WERI-Rb-1 (cell line): ENCODE measurements at regions not wholly inside any gene's neighbourhood (a gene's known extent, or its start where the extent isn't known, plus 50 kb on each side); places are given as distances from the start of the nearest gene placed in this dataset.

Experiments used
- DNase-seq: peaks from one replicate; pipeline ENCODE4 v3.0.0-alpha.2; 2020
- H3K27ac ChIP-seq: fragments of 250-450 bp; sonication (Bioruptor Pico); 2 replicates; pipeline ENCODE4 v1.5.1; 2020; ENCODE audit warnings: mild to moderate bottlenecking, moderate library complexity
- H3K27me3 ChIP-seq: fragments of 250-450 bp; sonication (Bioruptor Pico); 2 replicates; pipeline ENCODE4 v1.5.1; 2021; ENCODE audit warnings: mild to moderate bottlenecking, low read depth, moderate library complexity; ENCODE audit not compliant: insufficient read depth, severe bottlenecking
- H3K36me3 ChIP-seq: fragments of 250-450 bp; sonication (Bioruptor Pico); 2 replicates; pipeline ENCODE4 v1.5.1; 2020; ENCODE audit warnings: mild to moderate bottlenecking, moderate library complexity
- H3K4me3 ChIP-seq: 2 replicates; pipeline ENCODE4 v1.5.1; 2011; ENCODE audit warnings: low read depth, mild to moderate bottlenecking, control low read depth, low read length
- H3K9me3 ChIP-seq: fragments of 250-450 bp; sonication (Bioruptor Pico); 2 replicates; pipeline ENCODE4 v1.5.1; 2021; ENCODE audit warnings: mild to moderate bottlenecking, moderate library complexity; ENCODE audit not compliant: severe bottlenecking
- TF ChIP-seq, protein P1 (sequence below): IDR thresholded peaks from 2 replicates; pipeline ENCODE4 v1.5.1; 2011; ENCODE audit warnings: low read depth, mild to moderate bottlenecking, control low read depth, inconsistent platforms, low read length

DNA sequence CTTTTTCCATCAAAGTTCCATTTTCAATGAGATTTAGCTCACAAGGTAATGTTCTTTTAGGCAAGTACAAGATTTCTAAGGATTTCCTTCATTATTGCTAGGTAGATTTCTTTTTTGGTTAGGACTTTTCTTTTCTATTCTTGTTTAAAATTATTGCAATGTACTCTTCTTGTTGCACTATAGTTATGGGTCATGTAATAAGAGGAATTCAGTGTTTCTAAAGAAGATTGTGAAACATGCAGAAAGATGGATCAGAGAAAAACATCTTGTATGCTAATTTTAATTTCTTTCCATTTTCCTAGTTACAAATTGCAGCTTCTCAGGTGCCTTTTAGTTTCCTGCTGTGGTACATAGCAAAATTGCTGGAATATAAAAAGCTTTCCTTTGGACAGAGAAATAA lies 56.1 kb downstream of the BTG1 start:
- Histone ChIP-seq H3K9me3 (no peaks in the 10 kb centered on the region), H3K36me3 (no peaks in the 10 kb centered on the region), H3K4me3 (no peak overlapping the region), H3K27me3 (no peaks in the 10 kb centered on the region), H3K27ac (no peak overlapping the region)
- TF ChIP-seq, protein P1, sequence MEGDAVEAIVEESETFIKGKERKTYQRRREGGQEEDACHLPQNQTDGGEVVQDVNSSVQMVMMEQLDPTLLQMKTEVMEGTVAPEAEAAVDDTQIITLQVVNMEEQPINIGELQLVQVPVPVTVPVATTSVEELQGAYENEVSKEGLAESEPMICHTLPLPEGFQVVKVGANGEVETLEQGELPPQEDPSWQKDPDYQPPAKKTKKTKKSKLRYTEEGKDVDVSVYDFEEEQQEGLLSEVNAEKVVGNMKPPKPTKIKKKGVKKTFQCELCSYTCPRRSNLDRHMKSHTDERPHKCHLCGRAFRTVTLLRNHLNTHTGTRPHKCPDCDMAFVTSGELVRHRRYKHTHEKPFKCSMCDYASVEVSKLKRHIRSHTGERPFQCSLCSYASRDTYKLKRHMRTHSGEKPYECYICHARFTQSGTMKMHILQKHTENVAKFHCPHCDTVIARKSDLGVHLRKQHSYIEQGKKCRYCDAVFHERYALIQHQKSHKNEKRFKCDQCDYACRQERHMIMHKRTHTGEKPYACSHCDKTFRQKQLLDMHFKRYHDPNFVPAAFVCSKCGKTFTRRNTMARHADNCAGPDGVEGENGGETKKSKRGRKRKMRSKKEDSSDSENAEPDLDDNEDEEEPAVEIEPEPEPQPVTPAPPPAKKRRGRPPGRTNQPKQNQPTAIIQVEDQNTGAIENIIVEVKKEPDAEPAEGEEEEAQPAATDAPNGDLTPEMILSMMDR, result no peak
- DNase-seq, result no peak

DNA sequence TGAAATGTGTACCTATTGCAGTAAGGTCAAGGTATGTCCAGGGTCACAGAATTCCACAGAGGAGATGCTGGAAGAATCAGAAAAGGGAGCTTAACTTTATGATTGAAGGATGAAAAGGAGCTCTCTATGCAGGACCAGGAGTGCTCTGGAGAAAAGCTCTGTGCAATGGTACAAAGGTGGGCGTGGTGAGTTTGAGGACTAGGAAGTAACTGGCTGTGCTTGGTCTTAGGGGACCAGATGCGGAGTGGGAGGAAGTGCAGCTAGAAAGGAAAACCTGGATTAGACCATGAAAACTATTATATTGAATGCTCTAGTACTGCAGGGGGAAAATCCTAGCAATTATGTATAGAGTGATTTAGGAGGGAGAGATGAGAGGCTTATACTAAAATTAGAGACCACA lies 56.8 kb downstream of the BTG1 start:
- DNase-seq, result peak; percentile 25
- no peak overlapping the region for H3K27ac ChIP-seq

DNA sequence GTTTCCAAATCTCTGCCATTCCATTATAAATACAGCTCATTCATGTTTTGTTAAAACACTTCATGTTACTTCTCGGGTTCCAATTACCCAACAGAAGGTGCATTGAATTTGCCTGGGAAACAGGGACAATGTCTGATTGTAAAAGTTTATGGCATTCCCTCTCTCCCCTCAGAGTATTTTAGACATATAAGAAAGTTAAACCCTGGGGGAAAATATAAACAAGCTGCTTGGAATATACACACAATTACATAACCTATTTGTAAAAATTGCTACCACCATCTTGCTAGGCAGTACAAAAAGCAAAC lies 60.0 kb downstream of the BTG1 start:
- Histone ChIP-seq H3K27ac (no peak overlapping the region), H3K4me3 (no peak overlapping the region), H3K27me3 (no peaks in the 10 kb centered on the region), H3K36me3 (no peaks in the 10 kb centered on the region), H3K9me3 (no peaks in the 10 kb centered on the region)
- DNase-seq, result no peak
- TF ChIP-seq, protein P1, result no peak

More for the DNA sequence above, 56.8 kb downstream of the BTG1 start:
- H3K4me3 ChIP-seq, result no peak overlapping the region
- H3K9me3 ChIP-seq, result no peaks in the 10 kb centered on the region
- H3K36me3 ChIP-seq, result no peaks in the 10 kb centered on the region
- TF ChIP-seq, protein P1, result no peak
- H3K27me3 ChIP-seq, result no peaks in the 10 kb centered on the region

DNA sequence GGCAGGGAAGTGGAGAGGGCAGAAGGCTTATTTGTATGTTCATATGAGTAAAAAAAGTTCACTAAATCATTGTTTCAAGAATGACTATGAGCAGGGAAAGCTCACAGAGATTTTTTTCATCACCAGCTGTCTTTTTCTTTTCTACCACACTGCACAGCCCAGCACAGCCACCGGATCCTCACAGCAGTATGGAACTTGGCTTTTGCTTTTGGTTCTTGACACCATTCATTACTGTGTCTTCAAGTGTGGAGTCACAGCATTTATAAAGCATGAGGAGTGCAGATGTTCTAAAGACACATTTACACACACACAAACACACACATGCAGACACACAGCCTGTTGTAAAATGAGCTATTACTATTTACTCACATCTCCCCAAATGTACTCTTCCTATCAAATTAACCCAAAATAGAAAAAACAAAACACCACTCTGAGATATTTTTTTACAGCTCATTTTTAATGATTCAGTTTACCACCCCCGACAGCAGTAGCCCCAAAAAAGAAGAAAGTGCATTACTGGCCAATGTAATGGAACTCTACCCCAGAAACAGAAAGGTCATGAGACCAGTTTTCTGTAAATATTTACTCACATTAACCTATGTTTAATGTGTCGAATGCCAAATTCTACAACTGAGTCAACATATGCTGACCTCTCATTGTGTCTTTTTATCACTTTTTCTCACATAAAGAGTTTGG lies 60.5 kb downstream of the BTG1 start:
- no peaks in the 10 kb centered on the region for H3K36me3 ChIP-seq
- H3K4me3 ChIP-seq, result no peak overlapping the region
- no peaks in the 10 kb centered on the region for H3K9me3 ChIP-seq
- H3K27me3 ChIP-seq, result no peaks in the 10 kb centered on the region
- no peak for DNase-seq
- H3K27ac ChIP-seq, result no peak overlapping the region
- TF ChIP-seq, protein P1, result no peak

DNA sequence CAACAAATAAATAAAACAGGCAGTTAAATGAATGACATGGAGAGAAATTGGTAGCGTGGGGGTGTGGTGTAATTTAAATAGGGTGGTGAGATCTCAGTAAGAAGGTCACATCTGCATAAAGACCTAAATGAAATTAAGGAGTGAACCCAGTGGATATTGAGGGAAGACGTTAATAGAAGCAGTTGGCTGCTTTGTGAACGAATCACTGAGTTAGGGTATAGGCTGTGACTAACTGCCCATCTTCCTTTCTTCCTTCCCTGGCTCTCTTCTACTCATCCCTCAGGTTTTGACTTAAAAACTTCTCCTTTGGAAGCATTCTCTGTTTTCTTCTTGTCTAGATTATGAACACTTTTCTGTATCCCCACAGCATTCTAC lies 64.7 kb downstream of the BTG1 start:
- H3K36me3 ChIP-seq, result no peaks in the 10 kb centered on the region
- no peaks in the 10 kb centered on the region for H3K27me3 ChIP-seq
- no peak overlapping the region for H3K27ac ChIP-seq
- H3K4me3 ChIP-seq, result no peak overlapping the region
- TF ChIP-seq, protein P1, result no peak
- DNase-seq, result no peak
- no peaks in the 10 kb centered on the region for H3K9me3 ChIP-seq

DNA sequence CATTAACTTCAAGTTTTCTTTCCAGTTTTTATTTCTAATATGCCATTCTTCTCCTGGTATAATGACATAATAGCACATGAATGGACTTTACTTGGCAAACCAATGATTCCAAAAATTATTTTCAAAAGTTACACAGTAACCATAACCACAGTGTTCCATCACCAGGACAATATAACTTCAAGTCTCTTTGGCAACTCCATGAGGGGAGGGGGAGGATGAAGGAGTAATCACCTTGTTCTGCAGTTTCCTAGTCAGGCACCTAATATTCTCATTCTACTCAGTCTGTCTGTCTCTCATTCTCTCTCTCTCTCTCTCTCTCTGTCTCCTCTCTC lies 66.6 kb downstream of the BTG1 start:
- TF ChIP-seq, protein P1, result no peak
- H3K4me3 ChIP-seq, result no peak overlapping the region
- no peak overlapping the region for H3K27ac ChIP-seq
- H3K27me3 ChIP-seq, result no peaks in the 10 kb centered on the region
- no peaks in the 10 kb centered on the region for H3K9me3 ChIP-seq
- no peak for DNase-seq
- no peaks in the 10 kb centered on the region for H3K36me3 ChIP-seq
